Loucy (cell line): ENCODE measurements at regions not wholly inside any gene's neighbourhood (a gene's known extent, or its start where the extent isn't known, plus 50 kb on each side); places are given as distances from the start of the nearest gene placed in this dataset.
A peak's percentile ranks its signal among the peaks of the same experiment; 100 is the strongest.

Experiments used
- H2AFZ ChIP-seq: fragments of 200-600 bp; sonication (generic); 2 replicates; pipeline ENCODE4 v1.6.0; 2016; ENCODE audit warnings: antibody characterized with exemption, mild to moderate bottlenecking, low read length, moderate library complexity
- H3F3A ChIP-seq: fragments of 200-600 bp; 2 replicates; pipeline ENCODE4 v1.6.0; 2016; ENCODE audit warnings: antibody characterized with exemption, low read depth, mild to moderate bottlenecking
- H3K27me3 ChIP-seq: fragments of 200-600 bp; sonication (generic); 2 replicates; pipeline ENCODE4 v1.6.1; 2014; ENCODE audit warnings: low read length, mild to moderate bottlenecking; ENCODE audit not compliant: insufficient read depth, poor library complexity, severe bottlenecking
- H3K36me3 ChIP-seq: fragments of 200-600 bp; sonication (generic); 2 replicates; pipeline ENCODE4 v1.6.1; 2016; ENCODE audit warnings: low read length; ENCODE audit not compliant: insufficient read depth
- H3K4me1 ChIP-seq: fragments of 200-600 bp; sonication (generic); 2 replicates; pipeline ENCODE4 v1.5.1; 2014; ENCODE audit warnings: low read length, mild to moderate bottlenecking; ENCODE audit not compliant: insufficient read depth, poor library complexity, severe bottlenecking
- H3K4me2 ChIP-seq: fragments of 200-600 bp; sonication (generic); 2 replicates; pipeline ENCODE4 v1.6.0; 2014; ENCODE audit warnings: antibody characterized with exemption, low read length, low read depth, mild to moderate bottlenecking; ENCODE audit not compliant: poor library complexity, severe bottlenecking
- H3K4me3 ChIP-seq: fragments of 200-600 bp; sonication (generic); 2 replicates; pipeline ENCODE4 v1.5.1; 2014; ENCODE audit warnings: low read length, mild to moderate bottlenecking, mixed read lengths; ENCODE audit not compliant: poor library complexity, severe bottlenecking
- H3K79me2 ChIP-seq: fragments of 200-600 bp; sonication (generic); 2 replicates; pipeline ENCODE4 v1.6.1; 2014; ENCODE audit warnings: low read length; ENCODE audit not compliant: insufficient read depth
- H3K9ac ChIP-seq: fragments of 200-600 bp; sonication (generic); 2 replicates; pipeline ENCODE4 v1.6.0; 2014; ENCODE audit warnings: mild to moderate bottlenecking, low read depth, low read length, moderate library complexity; ENCODE audit not compliant: poor library complexity, severe bottlenecking
- H3K9me2 ChIP-seq: fragments of 200-600 bp; sonication (generic); replicated peaks from 2 replicates; pipeline ENCODE4 v1.6.1; 2016; ENCODE audit warnings: low read depth, low read length, mixed read lengths
- H3K9me3 ChIP-seq: fragments of 200-600 bp; sonication (generic); 2 replicates; pipeline ENCODE4 v1.6.1; 2014; ENCODE audit warnings: mild to moderate bottlenecking, antibody characterized with exemption, low read length, low read depth; ENCODE audit not compliant: insufficient read depth
- H4K20me1 ChIP-seq: fragments of 200-600 bp; sonication (generic); 2 replicates; pipeline ENCODE4 v1.6.0; 2014; ENCODE audit warnings: antibody characterized with exemption, low read length, mild to moderate bottlenecking; ENCODE audit not compliant: insufficient read depth, poor library complexity, severe bottlenecking
- EZH2phosphoT487 ChIP-seq: fragments of 200-600 bp; IDR thresholded peaks from 2 replicates; pipeline ENCODE4 v1.6.1; 2018; ENCODE audit warnings: antibody characterized with exemption, mild to moderate bottlenecking, moderate library complexity, borderline replicate concordance
- TF ChIP-seq, protein P1 (sequence below): fragments of 200-600 bp; sonication (generic); conservative IDR thresholded peaks from 2 replicates; pipeline ENCODE4 v1.5.1; 2014; ENCODE audit warnings: mild to moderate bottlenecking, antibody characterized with exemption, low read length

DNA sequence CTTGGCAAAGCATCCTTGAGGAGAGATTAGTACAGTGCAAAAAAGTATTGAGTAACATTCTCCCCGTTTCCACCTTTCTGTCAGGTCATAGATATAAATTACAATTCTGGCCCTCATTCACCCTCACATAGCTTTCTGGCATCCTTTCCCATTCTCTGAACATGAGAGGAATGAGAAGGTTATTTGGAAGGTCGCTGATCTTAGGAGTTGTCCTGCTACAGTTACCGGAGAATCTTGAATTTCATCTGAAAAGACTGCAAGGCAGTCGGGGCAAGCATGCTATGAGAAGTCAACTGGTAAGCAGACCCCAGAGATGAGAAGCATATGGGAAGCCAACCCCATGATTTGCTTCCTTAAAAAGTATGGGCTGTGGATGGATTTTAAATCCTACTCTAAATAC is 166.7 kb upstream of the CENPW start:
- no peaks in the 10 kb centered on the region for H3K36me3 ChIP-seq
- no peaks in the 10 kb centered on the region for H3K79me2 ChIP-seq
- no peaks in the 10 kb centered on the region for H3K9me3 ChIP-seq
- H3K9ac ChIP-seq = no peak overlapping the region
- no peak overlapping the region for H3K4me3 ChIP-seq
- H2AFZ ChIP-seq = no peak overlapping the region
- no peaks in the 10 kb centered on the region for H3F3A ChIP-seq
- no peak overlapping the region for H3K4me2 ChIP-seq
- peaks cover 13% of the 10 kb centered on the region for H3K4me1 ChIP-seq
- H3K9me2 ChIP-seq = no peaks in the 10 kb centered on the region
- no peak for TF ChIP-seq EZH2phosphoT487
- TF ChIP-seq, protein P1, sequence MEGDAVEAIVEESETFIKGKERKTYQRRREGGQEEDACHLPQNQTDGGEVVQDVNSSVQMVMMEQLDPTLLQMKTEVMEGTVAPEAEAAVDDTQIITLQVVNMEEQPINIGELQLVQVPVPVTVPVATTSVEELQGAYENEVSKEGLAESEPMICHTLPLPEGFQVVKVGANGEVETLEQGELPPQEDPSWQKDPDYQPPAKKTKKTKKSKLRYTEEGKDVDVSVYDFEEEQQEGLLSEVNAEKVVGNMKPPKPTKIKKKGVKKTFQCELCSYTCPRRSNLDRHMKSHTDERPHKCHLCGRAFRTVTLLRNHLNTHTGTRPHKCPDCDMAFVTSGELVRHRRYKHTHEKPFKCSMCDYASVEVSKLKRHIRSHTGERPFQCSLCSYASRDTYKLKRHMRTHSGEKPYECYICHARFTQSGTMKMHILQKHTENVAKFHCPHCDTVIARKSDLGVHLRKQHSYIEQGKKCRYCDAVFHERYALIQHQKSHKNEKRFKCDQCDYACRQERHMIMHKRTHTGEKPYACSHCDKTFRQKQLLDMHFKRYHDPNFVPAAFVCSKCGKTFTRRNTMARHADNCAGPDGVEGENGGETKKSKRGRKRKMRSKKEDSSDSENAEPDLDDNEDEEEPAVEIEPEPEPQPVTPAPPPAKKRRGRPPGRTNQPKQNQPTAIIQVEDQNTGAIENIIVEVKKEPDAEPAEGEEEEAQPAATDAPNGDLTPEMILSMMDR = no peak
- H3K27me3 ChIP-seq = no peaks in the 10 kb centered on the region
- no peaks in the 10 kb centered on the region for H4K20me1 ChIP-seq

DNA sequence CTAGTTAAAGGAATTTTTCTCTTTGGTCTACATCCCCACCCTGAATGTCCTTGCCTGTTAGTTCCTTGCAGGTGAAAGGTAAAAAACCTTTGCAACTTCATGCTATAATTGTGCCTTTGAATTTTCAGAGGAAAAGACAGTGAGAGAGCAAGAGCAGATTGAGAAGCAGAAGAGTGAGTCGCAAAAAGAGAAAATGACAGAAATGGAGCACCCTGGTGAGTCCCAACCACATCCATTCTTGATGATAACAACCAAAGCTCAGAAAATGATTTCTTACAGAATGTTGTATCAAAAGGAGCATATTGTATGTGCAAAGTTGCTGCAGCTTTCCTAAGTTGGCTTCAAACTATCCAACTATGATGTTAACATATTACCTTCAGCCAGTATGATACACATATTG is 165.2 kb upstream of the CENPW start:
- Histone ChIP-seq H3F3A (no peaks in the 10 kb centered on the region), H3K4me2 (no peak overlapping the region), H3K9ac (no peak overlapping the region), H3K79me2 (no peaks in the 10 kb centered on the region), H3K36me3 (no peaks in the 10 kb centered on the region), H4K20me1 (no peaks in the 10 kb centered on the region), H3K9me2 (no peaks in the 10 kb centered on the region), H3K27me3 (no peaks in the 10 kb centered on the region), H3K4me1 (peaks cover 13% of the 10 kb centered on the region), H2AFZ (no peak overlapping the region), H3K9me3 (no peaks in the 10 kb centered on the region), H3K4me3 (no peak overlapping the region)
- no peak for TF ChIP-seq EZH2phosphoT487

DNA sequence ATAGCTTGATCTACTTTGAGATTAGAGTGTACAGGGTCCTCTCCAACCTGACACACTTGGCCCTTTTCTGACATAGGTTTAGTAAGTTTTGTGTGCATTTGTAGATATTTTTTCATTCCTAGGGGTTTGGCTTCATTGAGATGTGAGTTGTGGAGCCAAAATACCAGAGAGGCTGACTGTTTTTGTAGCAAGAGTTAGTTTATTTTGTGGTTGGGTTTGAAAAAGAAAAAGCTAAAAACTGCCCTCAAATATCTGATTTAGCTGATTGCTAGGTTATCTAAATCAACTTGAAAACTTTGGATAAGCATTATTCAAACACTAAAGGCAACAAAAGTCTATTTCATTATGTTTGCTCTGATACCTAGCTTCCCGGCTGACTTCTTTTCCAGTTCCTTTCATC is 164.7 kb upstream of the CENPW start:
- Histone ChIP-seq H3K27me3 (no peaks in the 10 kb centered on the region), H3K4me1 (peaks cover 11% of the 10 kb centered on the region), H4K20me1 (no peaks in the 10 kb centered on the region), H2AFZ (no peak overlapping the region), H3K4me3 (no peak overlapping the region), H3K36me3 (no peaks in the 10 kb centered on the region), H3K9me3 (no peaks in the 10 kb centered on the region), H3K4me2 (no peak overlapping the region), H3K9me2 (no peaks in the 10 kb centered on the region), H3K9ac (no peak overlapping the region), H3F3A (no peaks in the 10 kb centered on the region), H3K79me2 (no peaks in the 10 kb centered on the region)
- TF ChIP-seq, protein P1 = no peak

DNA sequence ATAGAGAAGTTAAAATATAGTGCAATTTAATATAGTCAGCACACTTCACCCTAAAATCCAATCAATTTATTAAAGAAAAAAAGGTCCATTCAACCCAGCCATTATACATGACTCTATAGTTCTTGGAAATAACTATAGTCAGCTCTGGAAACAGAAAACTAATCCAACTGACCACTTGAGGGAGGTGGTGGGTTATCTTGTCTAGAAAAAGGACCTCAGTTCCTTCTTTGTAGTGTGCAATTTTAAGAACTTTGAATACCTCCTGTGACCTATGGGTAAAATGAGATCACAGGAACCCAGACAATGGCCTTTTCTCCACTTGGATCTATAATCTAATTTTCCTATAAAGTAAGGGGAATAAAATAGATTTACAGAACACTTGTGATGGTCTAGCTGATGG is 163.6 kb upstream of the CENPW start:
- H3K27me3 ChIP-seq = no peaks in the 10 kb centered on the region
- no peak overlapping the region for H3K9ac ChIP-seq
- peaks cover 3% of the 10 kb centered on the region for H3K4me1 ChIP-seq
- H2AFZ ChIP-seq = no peak overlapping the region
- H3K36me3 ChIP-seq = no peaks in the 10 kb centered on the region
- H3K4me3 ChIP-seq = no peak overlapping the region
- H3F3A ChIP-seq = no peaks in the 10 kb centered on the region
- H3K4me2 ChIP-seq = no peak overlapping the region
- no peaks in the 10 kb centered on the region for H4K20me1 ChIP-seq
- no peaks in the 10 kb centered on the region for H3K9me2 ChIP-seq
- no peaks in the 10 kb centered on the region for H3K79me2 ChIP-seq
- TF ChIP-seq, protein P1 = peak; percentile 64
- TF ChIP-seq EZH2phosphoT487 = no peak
- H3K9me3 ChIP-seq = no peaks in the 10 kb centered on the region
